IPS-18c (cell line): ENCODE measurements at regions not wholly inside any gene's neighbourhood (a gene's known extent, or its start where the extent isn't known, plus 50 kb on each side); places are given as distances from the start of the nearest gene placed in this dataset.
"Not testable (repeated sequence)": the region's sequence is repeated elsewhere in the genome, so short reads cannot be mapped to it uniquely, and the experiment has no call there.

Source experiments
- H3K4me3 ChIP-seq: 2 replicates; pipeline ENCODE4 v1.7.0; 2013; ENCODE audit warnings: low read depth, mild to moderate bottlenecking, low read length, moderate library complexity; ENCODE audit not compliant: insufficient read depth
- H3K9me3 ChIP-seq: one replicate; pipeline ENCODE4 v1.6.1; 2013; ENCODE audit warnings: mild to moderate bottlenecking, low read length, moderate library complexity; ENCODE audit not compliant: control insufficient read depth, insufficient read depth

- Histone ChIP-seq H3K4me3 (no peak overlapping the region), H3K9me3 (no peaks in the 10 kb centered on the region)
Measured at GRCh38 chr13:50459046-50459445, 384.4 kb downstream of the DLEU7 start.

GRCh38 chr13:50459658-50460057 lies 383.8 kb downstream of the DLEU7 start:
- H3K9me3 ChIP-seq = no peaks in the 10 kb centered on the region
- H3K4me3 ChIP-seq = no peak overlapping the region

GRCh38 chr13:50460358-50460757 lies 383.1 kb downstream of the DLEU7 start:
- Histone ChIP-seq H3K9me3 (no peaks in the 10 kb centered on the region), H3K4me3 (no peak overlapping the region)

- Histone ChIP-seq H3K9me3 (no peaks in the 10 kb centered on the region), H3K4me3 (no peak overlapping the region)
Measured at GRCh38 chr13:50461189-50461588, 382.3 kb downstream of the DLEU7 start.

GRCh38 chr13:50463719-50464118 lies 379.8 kb downstream of the DLEU7 start:
- H3K4me3 ChIP-seq = no peak overlapping the region
- no peaks in the 10 kb centered on the region for H3K9me3 ChIP-seq

- H3K9me3 ChIP-seq = no peaks in the 10 kb centered on the region
- H3K4me3 ChIP-seq = no peak overlapping the region
Measured at GRCh38 chr13:50464349-50465251, 378.9 kb downstream of the DLEU7 start.

GRCh38 chr13:50466456-50466855 lies 377.0 kb downstream of the DLEU7 start:
- H3K9me3 ChIP-seq = no peaks in the 10 kb centered on the region
- H3K4me3 ChIP-seq = no peak overlapping the region

- Histone ChIP-seq H3K4me3 (no peak overlapping the region), H3K9me3 (no peaks in the 10 kb centered on the region)
Measured at GRCh38 chr13:50467156-50468110, 376.1 kb downstream of the DLEU7 start.

- Histone ChIP-seq H3K9me3 (no peaks in the 10 kb centered on the region), H3K4me3 (no peak overlapping the region)
Measured at GRCh38 chr13:50468849-50469669, 374.4 kb downstream of the DLEU7 start.

GRCh38 chr13:50473050-50473449 lies 370.4 kb downstream of the DLEU7 start:
- not testable (repeated sequence) for H3K9me3 ChIP-seq, H3K4me3 ChIP-seq

GRCh38 chr13:50474088-50474662 lies 369.3 kb downstream of the DLEU7 start:
- no peak overlapping the region for H3K4me3 ChIP-seq
- no peaks in the 10 kb centered on the region for H3K9me3 ChIP-seq

- Histone ChIP-seq H3K4me3 (no peak overlapping the region), H3K9me3 (no peaks in the 10 kb centered on the region)
Measured at GRCh38 chr13:50476577-50477285, 366.8 kb downstream of the DLEU7 start.

- no peaks in the 10 kb centered on the region for H3K9me3 ChIP-seq
- H3K4me3 ChIP-seq = no peak overlapping the region
Measured at GRCh38 chr13:50481936-50482335, 361.6 kb downstream of the DLEU7 start.

- Histone ChIP-seq H3K4me3 (no peak overlapping the region), H3K9me3 (no peaks in the 10 kb centered on the region)
Measured at GRCh38 chr13:50483416-50483815, 360.1 kb downstream of the DLEU7 start.

GRCh38 chr13:50484472-50485113 lies 358.9 kb downstream of the DLEU7 start:
- Histone ChIP-seq H3K9me3 (no peaks in the 10 kb centered on the region), H3K4me3 (no peak overlapping the region)
